Endothelial cell of umbilical vein (primary cell): ENCODE measurements at regions not wholly inside any gene's neighbourhood (a gene's known extent, or its start where the extent isn't known, plus 50 kb on each side); places are given as distances from the start of the nearest gene placed in this dataset.
"Not testable (repeated sequence)": the region's sequence is repeated elsewhere in the genome, so short reads cannot be mapped to it uniquely, and the experiment has no call there.

Experiments
- CTCF ChIP-seq, 2 donors: IDR thresholded peaks; 1 replicate in 1 of 2; 2 replicates in 1 of 2; pipeline ENCODE4 v1.5.1; 2011; ENCODE audit warnings: low read length in 2 of 2, mild to moderate bottlenecking in 2 of 2, moderate library complexity in 2 of 2, control low read depth in 1 of 2, inconsistent platforms in 1 of 2, low read depth in 1 of 2; ENCODE audit not compliant: insufficient read depth in 1 of 2; ENCODE audit errors: extremely low read depth in 1 of 2
- EZH2 ChIP-seq: IDR thresholded peaks from 2 replicates; pipeline ENCODE4 v1.6.1; 2012; ENCODE audit warnings: borderline replicate concordance, low read depth, mild to moderate bottlenecking, moderate library complexity, low read length, inconsistent platforms; ENCODE audit not compliant: severe bottlenecking
- GATA2 ChIP-seq: IDR thresholded peaks from 2 replicates; pipeline ENCODE4 v1.7.0; 2011; ENCODE audit warnings: low read depth, mild to moderate bottlenecking, moderate library complexity, mixed read lengths, low read length; ENCODE audit not compliant: insufficient read length, insufficient read depth
- JUN ChIP-seq: IDR thresholded peaks from 2 replicates; pipeline ENCODE4 v1.6.1; 2011; ENCODE audit warnings: borderline replicate concordance, low read depth; ENCODE audit not compliant: insufficient read length, insufficient read depth
- MAX ChIP-seq: IDR thresholded peaks from 2 replicates; pipeline ENCODE4 v1.6.1; 2011; ENCODE audit not compliant: insufficient read depth, insufficient read length
- MYC ChIP-seq: IDR thresholded peaks from one replicate; pipeline ENCODE4 v1.6.1; 2011; ENCODE audit warnings: mild to moderate bottlenecking, low read depth, low read length
- POLR2A ChIP-seq: IDR thresholded peaks from 2 replicates; pipeline ENCODE4 v1.6.1; 2012; ENCODE audit warnings: low read depth, mild to moderate bottlenecking, control low read depth, low read length

GRCh38 chr13:99669096-99669495, 167.8 kb downstream of the TM9SF2 start:
- not testable (repeated sequence) for TF ChIP-seq EZH2; CTCF (IDR thresholded peaks at IDR 0.05; ENCODE audit: extremely low read depth in 1 of 2, insufficient read depth in 1 of 2, low read depth in 1 of 2, low read length in 2 of 2); MAX; GATA2; MYC; JUN; POLR2A
